GM18508 (cell line): ENCODE measurements at regions not wholly inside any gene's neighbourhood (a gene's known extent, or its start where the extent isn't known, plus 50 kb on each side); places are given as distances from the start of the nearest gene placed in this dataset.

Experiments used
- ATAC-seq: cut with Tn5 transposase; IDR thresholded peaks from one replicate; pipeline ENCODE4 v1.9.1; 2021; ENCODE audit warnings: moderate number of reproducible peaks; ENCODE audit not compliant: insufficient read depth, unreplicated experiment

- ATAC-seq, result no peak
Observed at GRCh38 chr12:124505001-124505818, 62.2 kb downstream of the NCOR2 start.

DNA sequence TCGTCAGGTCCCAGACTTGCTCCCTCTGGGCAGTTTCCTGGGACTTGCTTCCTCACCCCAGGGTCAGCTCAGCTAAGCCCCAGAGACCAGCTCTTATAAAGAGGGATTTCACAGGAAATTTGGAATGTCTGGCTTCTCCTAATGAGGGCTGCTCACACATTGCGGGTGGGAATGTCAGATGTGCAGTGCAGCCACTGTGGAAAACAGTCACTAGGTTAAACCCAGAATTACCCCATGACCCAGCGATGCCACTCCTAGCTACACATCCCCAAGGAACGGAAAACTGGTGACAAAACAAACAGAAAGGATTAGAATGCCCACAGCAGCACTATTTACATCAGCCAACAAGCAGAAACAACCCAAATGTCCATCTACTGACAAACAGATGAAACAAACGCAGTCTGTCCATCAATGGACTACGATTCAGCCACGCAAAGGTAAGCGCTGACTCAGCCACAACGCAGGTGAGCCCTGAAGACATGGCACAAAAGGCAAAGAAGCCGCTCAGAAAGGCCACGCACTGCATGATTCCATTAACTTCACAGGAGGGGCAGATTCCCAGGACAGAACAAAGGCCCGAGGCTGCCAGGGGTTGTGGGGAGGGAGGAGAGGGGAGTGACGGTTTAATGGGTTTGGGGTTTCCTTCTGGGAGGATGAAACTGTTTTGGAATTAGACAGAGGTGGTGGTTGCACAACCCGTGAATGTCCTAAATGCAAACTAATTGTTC is 63.0 kb downstream of the NCOR2 start:
- no peak for ATAC-seq

DNA sequence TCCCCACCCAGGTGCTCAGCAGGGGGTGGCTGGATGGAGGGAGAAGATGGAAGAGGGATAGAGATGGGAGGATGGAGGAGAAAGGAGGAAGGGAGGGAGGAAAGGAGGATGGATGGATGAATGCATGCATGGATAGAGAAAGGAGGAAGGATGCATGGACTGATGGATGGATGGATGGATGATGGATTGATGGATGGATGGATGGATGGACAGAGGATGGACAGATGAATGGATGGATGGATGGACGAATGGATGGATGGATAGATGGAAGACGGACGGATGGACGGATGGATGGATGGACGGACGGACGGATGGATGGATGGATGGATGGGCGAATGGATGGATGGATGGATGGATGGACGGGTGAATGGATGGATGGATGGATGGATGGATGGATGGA is 64.1 kb downstream of the NCOR2 start:
- no peak for ATAC-seq

DNA sequence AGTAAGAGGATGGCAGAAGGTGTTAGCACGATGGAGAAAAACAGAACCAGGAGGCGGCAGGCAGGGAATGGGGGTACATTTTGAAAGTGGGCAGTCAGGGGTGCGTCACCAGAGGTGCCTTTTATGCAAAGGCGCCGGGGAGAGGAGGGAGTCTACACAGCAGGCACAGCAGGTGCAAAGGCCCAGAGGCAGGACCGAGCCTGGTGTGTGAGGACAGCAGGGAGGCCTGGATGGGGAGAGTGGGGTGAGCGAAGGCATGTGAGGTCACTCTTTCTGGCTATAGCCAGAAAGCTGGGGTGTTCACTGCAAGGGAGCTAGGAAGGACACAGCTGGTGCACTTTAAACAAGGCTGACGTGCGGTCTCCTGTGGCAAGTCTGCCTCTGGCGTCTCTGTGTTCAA is 65.0 kb downstream of the NCOR2 start:
- no peak for ATAC-seq

GRCh38 chr12:124501827-124502226 is 65.6 kb downstream of the NCOR2 start:
- ATAC-seq, result no peak

GRCh38 chr12:124501112-124501561 is 66.3 kb downstream of the NCOR2 start:
- no peak for ATAC-seq

DNA sequence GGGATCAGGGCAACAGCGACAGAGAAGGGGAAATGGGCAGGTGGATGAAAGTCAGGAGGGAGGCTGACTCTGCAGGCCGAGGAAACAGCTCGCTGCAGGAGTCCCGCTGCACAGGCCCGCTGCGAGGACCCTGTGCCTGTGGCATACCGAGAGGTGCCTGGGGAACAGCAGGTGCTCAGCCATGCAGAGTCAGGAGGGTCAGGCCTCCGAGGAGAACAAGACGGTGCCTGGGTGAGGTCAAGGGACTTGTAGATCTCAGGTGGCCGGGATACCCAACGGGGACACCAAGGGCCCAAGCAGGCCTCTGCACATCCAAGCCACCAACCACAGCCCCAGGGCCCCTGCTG is 67.5 kb downstream of the NCOR2 start:
- no peak for ATAC-seq

- ATAC-seq, result no peak
Observed at GRCh38 chr12:124499190-124499753, 68.1 kb downstream of the NCOR2 start.

DNA sequence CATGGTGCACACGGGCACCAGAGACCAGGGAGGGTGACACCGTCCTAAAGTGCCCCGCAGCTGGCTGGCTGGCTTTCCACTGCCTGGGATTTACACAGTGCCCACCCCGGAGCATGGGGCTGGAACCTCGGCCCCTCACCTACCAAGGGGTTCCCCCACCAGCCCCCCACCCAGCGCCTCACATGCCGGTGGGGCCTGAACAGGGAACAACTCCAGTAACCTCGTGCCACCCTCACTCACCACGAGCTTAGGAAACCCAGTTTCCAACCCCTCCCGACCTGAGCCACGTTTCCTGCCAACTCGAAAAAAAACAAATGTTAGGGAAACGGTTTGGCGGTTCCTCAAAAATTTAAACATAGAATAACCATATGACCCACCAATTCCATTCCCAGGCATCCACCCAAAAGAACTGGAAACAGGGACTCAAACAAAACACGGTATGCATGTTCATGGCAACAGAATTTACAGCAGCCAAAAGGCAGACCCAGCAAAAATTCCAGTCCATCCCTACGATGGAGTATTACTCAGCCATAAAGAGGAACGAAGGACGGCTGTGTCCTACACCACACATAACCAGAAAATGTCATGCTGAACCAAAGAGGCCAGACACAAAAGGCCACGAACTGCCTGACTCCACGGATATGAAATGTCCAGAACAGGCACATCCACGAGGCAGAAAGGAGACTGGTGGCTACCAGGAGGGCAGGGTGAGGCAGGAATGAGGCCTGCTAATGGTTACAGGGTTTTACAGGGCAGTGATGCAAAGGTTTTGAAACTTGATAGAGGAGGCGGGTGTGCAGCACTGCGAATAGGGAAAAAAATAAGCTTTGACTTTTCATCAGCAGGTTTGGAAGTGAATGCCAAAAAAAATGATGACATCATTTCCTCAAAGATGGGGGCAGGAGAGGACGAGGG is 68.9 kb downstream of the NCOR2 start:
- ATAC-seq, result no peak

GRCh38 chr12:124497658-124498057 is 69.8 kb downstream of the NCOR2 start:
- no peak for ATAC-seq

DNA sequence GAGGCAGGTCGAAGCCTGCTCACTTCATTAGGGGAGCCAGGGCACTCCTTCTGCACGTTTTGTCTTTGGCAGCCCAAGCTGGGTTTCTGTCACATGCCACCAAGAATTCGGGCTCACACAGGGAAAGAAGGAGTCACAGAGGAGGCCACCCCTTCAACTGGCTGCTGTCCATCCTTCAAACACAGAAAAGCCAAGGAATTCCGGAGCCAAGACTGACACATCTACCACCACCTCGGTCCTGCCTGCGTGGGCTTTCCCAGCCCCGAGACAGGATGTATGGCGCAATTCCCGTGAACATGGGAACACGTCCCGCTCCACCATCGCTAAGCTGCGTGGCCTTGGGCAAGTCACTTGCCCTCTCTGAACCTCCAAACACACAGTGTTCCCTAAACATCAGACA is 70.4 kb downstream of the NCOR2 start:
- no peak for ATAC-seq

GRCh38 chr12:124496584-124496983 is 70.8 kb downstream of the NCOR2 start:
- ATAC-seq, result no peak

GRCh38 chr12:124495194-124495983 is 72.0 kb downstream of the NCOR2 start:
- no peak for ATAC-seq

GRCh38 chr12:124494751-124495129 is 72.7 kb downstream of the NCOR2 start:
- no peak for ATAC-seq

GRCh38 chr12:124493809-124494750 is 73.3 kb downstream of the NCOR2 start:
- peak; percentile 89 for ATAC-seq

DNA sequence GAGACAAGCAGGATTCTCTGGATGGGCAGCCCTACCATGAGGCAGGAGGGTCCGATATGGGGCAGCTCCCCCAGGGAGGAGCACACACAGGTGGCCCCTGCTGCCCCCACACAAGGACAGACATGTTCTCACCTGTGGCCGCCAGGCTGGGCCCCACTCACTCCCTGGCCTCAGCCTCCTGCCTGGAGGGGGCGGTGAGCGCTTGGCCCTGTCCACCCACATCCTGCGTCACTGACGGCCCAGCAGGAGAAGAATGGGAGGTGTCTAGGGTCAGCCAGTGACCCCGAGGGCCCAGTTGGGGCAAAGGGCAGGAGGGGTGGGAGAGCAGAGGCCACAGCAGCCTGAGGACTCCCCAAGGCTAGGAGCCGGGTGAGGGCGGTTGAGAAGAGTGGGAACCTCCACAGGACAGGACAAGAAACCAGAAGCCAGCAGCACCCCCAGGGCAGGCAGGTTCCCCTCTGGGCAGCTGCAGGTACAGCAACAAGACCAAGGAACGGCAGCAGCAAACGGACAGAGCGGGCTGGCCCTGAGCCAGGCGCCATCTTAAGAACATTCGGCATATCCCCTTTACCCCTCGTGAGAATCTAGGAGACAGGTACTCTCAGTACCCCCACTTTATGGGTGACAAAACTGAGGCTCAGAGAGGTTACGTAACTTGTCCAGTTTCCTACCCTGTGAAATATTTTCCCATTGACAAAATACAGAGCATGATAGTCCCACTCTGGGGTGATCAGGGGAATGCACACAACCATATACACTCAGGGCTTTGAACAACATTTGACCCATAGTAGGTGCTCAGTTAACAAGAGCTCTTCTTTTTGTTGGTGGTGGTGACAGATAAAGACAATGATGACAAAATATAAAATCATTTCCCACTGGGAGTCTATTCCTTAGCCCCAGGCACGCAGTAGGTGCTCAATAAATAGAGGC is 74.3 kb downstream of the NCOR2 start:
- no peak for ATAC-seq

- ATAC-seq, result no peak
Observed at GRCh38 chr12:124491856-124492420, 75.5 kb downstream of the NCOR2 start.
